ENCODE measurements at regions not wholly inside any gene's neighbourhood (a gene's known extent, or its start where the extent isn't known, plus 50 kb on each side); places are given as distances from the start of the nearest gene placed in this dataset.

DNA sequence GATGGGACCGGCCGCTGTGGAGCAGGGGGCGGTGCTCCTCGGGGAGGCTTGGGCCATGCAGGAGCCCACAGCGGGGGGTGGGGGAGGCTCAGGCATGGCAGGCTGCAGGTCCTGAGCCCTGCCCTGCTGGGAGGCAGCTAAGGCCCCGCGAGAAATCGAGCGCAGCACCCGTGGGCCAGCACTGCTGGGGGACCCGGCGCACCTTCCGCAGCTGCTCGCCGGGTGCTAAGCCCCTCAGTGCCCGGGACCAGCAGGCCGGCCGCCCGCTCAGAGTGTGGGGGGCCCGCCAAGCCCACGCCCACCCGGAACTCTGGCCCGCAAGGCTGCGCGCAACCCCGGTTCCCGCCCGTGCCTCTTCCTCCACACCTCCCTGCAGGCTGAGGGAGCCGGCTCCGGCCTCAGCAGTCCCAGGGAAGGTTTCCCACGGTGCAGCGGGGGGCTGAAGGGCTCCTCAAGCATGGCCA is 131.5 kb downstream of the SNX18 start:
- TF ChIP-seq, protein P1, sequence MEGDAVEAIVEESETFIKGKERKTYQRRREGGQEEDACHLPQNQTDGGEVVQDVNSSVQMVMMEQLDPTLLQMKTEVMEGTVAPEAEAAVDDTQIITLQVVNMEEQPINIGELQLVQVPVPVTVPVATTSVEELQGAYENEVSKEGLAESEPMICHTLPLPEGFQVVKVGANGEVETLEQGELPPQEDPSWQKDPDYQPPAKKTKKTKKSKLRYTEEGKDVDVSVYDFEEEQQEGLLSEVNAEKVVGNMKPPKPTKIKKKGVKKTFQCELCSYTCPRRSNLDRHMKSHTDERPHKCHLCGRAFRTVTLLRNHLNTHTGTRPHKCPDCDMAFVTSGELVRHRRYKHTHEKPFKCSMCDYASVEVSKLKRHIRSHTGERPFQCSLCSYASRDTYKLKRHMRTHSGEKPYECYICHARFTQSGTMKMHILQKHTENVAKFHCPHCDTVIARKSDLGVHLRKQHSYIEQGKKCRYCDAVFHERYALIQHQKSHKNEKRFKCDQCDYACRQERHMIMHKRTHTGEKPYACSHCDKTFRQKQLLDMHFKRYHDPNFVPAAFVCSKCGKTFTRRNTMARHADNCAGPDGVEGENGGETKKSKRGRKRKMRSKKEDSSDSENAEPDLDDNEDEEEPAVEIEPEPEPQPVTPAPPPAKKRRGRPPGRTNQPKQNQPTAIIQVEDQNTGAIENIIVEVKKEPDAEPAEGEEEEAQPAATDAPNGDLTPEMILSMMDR (conservative IDR thresholded peaks at IDR 0.05 in 1 of 2, IDR thresholded peaks at IDR 0.05 in 1 of 2; ENCODE audit: low read depth in 1 of 2, low read length in 2 of 2), result no peak
- TF ChIP-seq EZH2 (IDR thresholded peaks at IDR 0.05; ENCODE audit: low read length, missing control alignments), result no peak
